ENCODE measurements at regions not wholly inside any gene's neighbourhood (a gene's known extent, or its start where the extent isn't known, plus 50 kb on each side); places are given as distances from the start of the nearest gene placed in this dataset.

GRCh38 chr13:90618133-90618532 is 729.4 kb upstream of the MIR17HG start:
- no peak for DNase-seq (ENCODE audit: low read depth in 1 of 2, low spot score in 1 of 2)
- Histone ChIP-seq H3K27ac (replicated peaks) (no peak overlapping the region), H3K27me3 (ENCODE audit: insufficient read depth, poor library complexity, severe bottlenecking) (no peaks in the 10 kb centered on the region), H3K4me3 (replicated peaks; ENCODE audit: insufficient read depth, low read length) (no peak overlapping the region)
- TF ChIP-seq POLR2AphosphoS5 (IDR thresholded peaks at IDR 0.05; ENCODE audit: low read depth) (no peak), SPI1 (IDR thresholded peaks at IDR 0.05; ENCODE audit: borderline replicate concordance, low read depth) (no peak), GABPA (IDR thresholded peaks at IDR 0.05; ENCODE audit: low read depth) (no peak), REST (IDR thresholded peaks at IDR 0.05; ENCODE audit: insufficient replicate concordance, low read depth) (no peak), CTCF (IDR thresholded peaks at IDR 0.05; ENCODE audit: insufficient read depth, low read length) (no peak)

GRCh38 chr13:90622541-90622940 is 724.9 kb upstream of the MIR17HG start:
- TF ChIP-seq CTCF (IDR thresholded peaks at IDR 0.05; ENCODE audit: insufficient read depth, low read length): no peak
- TF ChIP-seq SPI1 (IDR thresholded peaks at IDR 0.05; ENCODE audit: borderline replicate concordance, low read depth): no peak
- TF ChIP-seq GABPA (IDR thresholded peaks at IDR 0.05; ENCODE audit: low read depth): no peak
- no peak for TF ChIP-seq POLR2AphosphoS5 (IDR thresholded peaks at IDR 0.05; ENCODE audit: low read depth)
- TF ChIP-seq REST (IDR thresholded peaks at IDR 0.05; ENCODE audit: insufficient replicate concordance, low read depth): no peak

GRCh38 chr13:90623318-90624011 is 724.0 kb upstream of the MIR17HG start:
- no peak for DNase-seq (ENCODE audit: low read depth in 1 of 2, low spot score in 1 of 2)
- H3K27ac ChIP-seq (replicated peaks): no peak overlapping the region
- TF ChIP-seq CTCF (IDR thresholded peaks at IDR 0.05; ENCODE audit: insufficient read depth, low read length) (no peak), POLR2AphosphoS5 (IDR thresholded peaks at IDR 0.05; ENCODE audit: low read depth) (no peak), SPI1 (IDR thresholded peaks at IDR 0.05; ENCODE audit: borderline replicate concordance, low read depth) (no peak), REST (IDR thresholded peaks at IDR 0.05; ENCODE audit: insufficient replicate concordance, low read depth) (no peak), GABPA (IDR thresholded peaks at IDR 0.05; ENCODE audit: low read depth) (no peak)

More at GRCh38 chr13:90622541-90622940, 724.9 kb upstream of the MIR17HG start:
- Histone ChIP-seq H3K27me3 (ENCODE audit: insufficient read depth, poor library complexity, severe bottlenecking) (no peaks in the 10 kb centered on the region), H3K27ac (replicated peaks) (no peak overlapping the region), H3K4me3 (replicated peaks; ENCODE audit: insufficient read depth, low read length) (no peak overlapping the region)
- DNase-seq (ENCODE audit: low read depth in 1 of 2, low spot score in 1 of 2): no peak

More at GRCh38 chr13:90623318-90624011, 724.0 kb upstream of the MIR17HG start:
- Histone ChIP-seq H3K4me3 (replicated peaks; ENCODE audit: insufficient read depth, low read length) (no peak overlapping the region), H3K27me3 (ENCODE audit: insufficient read depth, poor library complexity, severe bottlenecking) (no peaks in the 10 kb centered on the region)
